Renal pelvis (tissue), 1 donor: ENCODE measurements at regions not wholly inside any gene's neighbourhood (a gene's known extent, or its start where the extent isn't known, plus 50 kb on each side); places are given as distances from the start of the nearest gene placed in this dataset.

Source experiments
- DNase-seq: peaks from one replicate; pipeline ENCODE4 v3.0.0-alpha.2; 2013

- DNase-seq = no peak
Observed at GRCh38 chr1:101317590-101317989, 80.8 kb downstream of the S1PR1 start.

- DNase-seq = no peak
Observed at GRCh38 chr1:101323535-101323934, 86.7 kb downstream of the S1PR1 start.

GRCh38 chr1:101325144-101325543 lies 88.3 kb downstream of the S1PR1 start:
- no peak for DNase-seq

DNA sequence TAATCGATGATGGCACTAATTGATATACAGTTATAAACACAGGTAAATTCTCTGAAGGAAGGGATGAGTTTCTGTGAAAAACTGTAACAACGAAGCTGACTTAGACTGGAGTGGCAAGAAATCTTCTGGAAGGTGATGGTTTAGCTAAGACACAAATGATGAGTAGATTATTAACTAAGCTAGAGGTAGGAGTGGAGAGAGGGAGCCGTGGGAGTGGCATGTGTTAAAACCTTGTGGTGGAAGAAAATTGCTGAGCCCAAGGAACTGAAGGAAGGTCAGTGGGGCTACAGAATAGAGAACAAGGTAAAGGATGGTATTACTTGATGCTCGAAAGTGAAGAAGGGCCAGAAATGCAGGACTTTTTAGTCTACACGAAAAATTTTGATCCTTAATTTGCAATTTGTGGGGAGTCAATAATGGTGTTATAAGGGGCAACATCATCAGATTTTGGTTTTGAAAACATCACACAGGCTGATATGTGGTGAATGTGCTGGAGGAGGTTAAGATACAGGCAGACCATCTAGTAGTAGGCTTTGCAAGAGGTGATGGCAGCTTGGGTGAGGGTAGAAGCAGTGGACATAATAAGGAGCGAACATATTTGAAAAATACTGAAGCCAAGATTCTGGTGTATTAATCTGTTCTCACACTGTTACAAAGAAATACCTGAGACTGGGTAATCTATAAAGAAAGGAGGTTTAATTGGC lies 93.8 kb downstream of the S1PR1 start:
- no peak for DNase-seq

DNA sequence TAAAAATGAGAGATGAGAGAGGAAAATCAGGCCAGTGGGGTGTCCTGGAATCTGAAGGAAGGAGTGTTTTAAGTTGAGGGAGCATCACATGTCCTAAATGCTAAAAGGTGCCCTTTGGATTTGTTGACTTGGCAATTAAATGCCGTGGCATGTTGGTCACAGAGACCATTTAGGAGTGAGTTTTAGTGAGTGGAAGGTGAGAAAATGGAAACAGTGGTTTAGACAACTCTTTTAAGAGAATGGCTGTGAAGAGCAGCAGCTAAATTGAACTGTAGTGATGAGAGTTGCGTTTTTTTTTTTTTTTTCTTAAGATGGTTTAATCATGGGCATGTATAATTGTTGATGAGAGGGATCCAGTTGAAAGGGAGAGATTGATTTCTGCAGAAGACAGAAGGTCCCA lies 95.0 kb downstream of the S1PR1 start:
- DNase-seq = no peak

GRCh38 chr1:101332633-101333032 lies 95.8 kb downstream of the S1PR1 start:
- no peak for DNase-seq

- DNase-seq = no peak
Observed at GRCh38 chr1:101333186-101333585, 96.4 kb downstream of the S1PR1 start.

DNA sequence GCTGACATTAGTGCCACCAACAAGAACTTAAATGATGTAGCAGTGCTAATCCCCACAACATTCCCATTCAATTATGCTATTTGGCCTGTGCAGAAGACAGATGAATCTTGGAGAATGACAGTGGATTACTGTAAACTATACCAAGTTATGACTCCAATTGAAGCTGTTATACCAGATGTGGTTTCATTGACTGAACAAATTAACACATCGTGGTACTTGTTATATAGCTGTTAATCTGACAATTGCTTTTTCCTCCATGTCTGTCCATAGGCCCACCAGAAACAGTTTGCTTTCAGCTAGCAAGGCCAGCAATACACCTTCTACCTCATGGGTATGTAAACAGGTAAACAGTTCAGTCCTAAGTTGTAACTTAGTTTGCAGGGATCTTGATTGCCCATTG lies 101.1 kb downstream of the S1PR1 start:
- no peak for DNase-seq

- DNase-seq = no peak
Observed at GRCh38 chr1:101338714-101339430, 102.1 kb downstream of the S1PR1 start.

- DNase-seq = no peak
Observed at GRCh38 chr1:101344745-101345144, 107.9 kb downstream of the S1PR1 start.

DNA sequence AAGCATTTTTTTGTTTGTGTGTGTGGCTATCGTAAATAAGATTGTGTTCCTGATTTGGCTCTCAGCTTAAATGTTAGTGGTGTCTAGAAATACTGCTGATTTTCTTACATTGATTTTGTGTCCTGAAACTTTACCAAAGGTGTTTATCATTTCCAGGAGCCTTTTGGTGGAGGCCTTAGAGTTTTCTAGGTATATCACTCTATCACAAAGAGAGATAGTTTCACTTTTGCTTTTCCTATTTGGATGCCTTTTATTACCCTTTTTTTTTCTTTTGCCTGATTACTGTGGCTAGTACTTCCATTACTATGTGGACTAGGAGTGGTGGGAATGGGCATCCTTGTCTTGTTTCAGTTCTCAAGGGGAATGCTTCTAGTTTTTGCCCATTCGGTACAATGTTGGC lies 109.6 kb downstream of the S1PR1 start:
- DNase-seq = no peak

DNA sequence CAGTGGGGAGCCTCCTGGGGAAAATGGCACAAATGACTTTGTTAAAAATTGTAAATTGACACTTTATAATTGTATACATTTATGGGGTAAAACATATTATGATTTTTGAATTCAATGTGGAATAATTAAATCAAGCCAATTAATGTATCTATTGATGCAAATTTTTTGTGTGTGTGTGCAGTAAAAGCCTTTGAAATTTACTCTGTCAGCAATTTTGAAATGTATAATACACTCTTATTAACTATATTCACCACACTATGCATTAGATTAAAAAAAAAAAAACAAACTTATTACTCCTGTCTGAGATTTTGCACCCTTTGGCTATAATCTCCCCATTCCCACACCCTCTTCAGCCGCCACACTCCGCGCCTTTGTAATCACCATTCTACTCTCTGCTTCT lies 119.2 kb downstream of the S1PR1 start:
- DNase-seq = no peak

GRCh38 chr1:101356604-101357443 lies 120.0 kb downstream of the S1PR1 start:
- no peak for DNase-seq

GRCh38 chr1:101357444-101357986 lies 120.7 kb downstream of the S1PR1 start:
- DNase-seq = peak; percentile 78

- no peak for DNase-seq
Observed at GRCh38 chr1:101360506-101360905, 123.7 kb downstream of the S1PR1 start.

DNA sequence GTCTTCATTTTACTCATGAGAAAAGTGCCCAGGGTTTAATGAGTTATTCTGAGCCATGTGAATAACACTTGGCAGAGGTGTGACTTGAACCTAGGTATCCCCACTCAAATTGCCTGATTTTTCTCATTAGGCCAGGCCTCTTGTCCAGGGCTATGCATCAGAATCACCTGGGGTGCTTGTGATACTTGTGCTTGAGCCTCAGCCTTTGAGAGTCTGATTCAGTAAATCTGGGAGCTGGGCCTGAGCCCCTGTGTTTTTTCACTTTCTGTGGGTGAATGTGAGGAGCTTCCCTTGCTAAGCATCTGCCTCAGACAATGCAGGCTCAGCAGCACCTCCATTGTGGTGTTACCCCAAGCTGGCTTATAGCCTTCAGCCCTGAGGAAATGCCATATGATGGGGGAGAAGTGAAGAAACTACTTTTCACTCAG lies 127.1 kb downstream of the S1PR1 start:
- no peak for DNase-seq

DNA sequence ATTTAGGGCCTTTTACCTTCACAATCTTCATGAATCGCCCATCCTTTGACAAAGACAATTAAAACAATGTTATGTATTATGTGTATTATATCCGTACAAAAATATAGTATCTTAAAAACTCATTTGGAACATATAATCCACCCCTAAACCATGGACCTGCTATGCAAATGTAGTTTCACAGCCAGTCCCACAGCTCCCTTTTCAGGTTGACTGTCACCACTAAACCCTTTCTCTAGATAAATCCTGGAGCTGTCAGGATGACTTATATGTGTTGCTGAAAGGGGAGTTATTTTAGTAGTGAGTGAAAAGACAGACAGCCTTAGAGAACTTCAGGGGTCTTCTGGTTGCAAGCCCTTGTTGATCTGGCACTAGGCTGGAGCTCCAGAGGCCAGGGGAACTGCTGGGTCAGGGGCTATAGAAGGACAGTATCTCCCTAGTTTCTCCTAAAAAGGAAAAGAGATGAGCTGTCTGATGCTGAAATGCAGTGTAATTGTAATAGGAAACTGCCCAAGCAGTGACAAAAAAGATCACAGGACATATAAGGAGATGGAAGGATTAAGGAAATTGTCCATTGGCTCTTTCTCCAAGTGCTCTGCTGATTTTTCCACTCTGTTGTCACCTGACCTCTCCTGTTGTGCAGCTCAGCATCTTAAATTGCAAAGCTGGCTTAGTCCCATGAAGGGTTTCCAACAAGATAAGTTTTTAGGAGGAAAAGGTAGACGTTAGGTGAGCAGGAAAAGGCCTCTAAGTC lies 127.7 kb downstream of the S1PR1 start:
- no peak for DNase-seq

- DNase-seq = no peak
Observed at GRCh38 chr1:101365186-101365585, 128.4 kb downstream of the S1PR1 start.

DNA sequence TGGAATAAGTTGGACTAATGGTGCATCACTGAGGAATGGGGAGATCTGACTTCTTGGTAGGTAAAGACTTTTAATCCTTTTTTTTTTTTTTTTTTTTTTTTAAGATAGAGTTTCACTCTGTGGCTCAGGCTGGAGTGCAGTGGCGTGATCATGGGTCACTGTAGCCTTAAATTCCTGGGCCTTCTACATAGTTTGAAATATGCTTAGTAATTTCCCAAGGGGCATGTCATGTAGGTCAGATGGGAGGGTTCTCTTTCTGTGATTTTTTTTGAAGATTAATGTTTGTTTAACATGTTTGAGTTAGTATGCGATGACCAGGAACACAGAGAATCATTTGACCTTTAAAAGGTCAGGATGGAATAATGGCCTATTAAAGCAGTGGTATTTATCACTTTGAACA lies 129.1 kb downstream of the S1PR1 start:
- no peak for DNase-seq

GRCh38 chr1:101366513-101367215 lies 129.8 kb downstream of the S1PR1 start:
- DNase-seq = no peak

DNA sequence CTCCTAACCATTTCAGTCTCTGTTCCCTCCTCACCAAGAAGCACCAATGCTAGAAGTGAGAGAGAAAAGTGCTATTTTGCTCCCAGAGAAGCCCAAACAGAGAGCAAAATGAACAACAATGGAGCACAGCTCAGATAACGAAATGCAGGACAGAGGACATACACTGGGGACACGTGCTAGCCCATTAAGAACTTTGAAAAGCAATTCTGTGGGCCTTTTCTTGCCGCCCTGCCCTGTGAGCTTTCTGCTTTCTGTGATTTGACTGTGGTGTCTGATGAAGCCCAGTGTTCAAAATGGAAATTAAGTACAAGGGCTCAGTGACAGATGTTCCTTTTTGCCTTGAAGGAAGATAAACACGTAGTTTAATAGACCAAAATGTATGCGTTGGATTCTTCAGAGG lies 130.8 kb downstream of the S1PR1 start:
- DNase-seq = no peak
